ENCODE measurements at regions not wholly inside any gene's neighbourhood (a gene's known extent, or its start where the extent isn't known, plus 50 kb on each side); places are given as distances from the start of the nearest gene placed in this dataset.

- no peak overlapping the region for H3K4me3 Mint-ChIP-seq
- H3K4me1 Mint-ChIP-seq: peaks cover 21% of the 10 kb centered on the region
- no peak for DNase-seq (ENCODE audit: low spot score in 2 of 2, unreplicated experiment in 2 of 2)
- H3K9me3 Mint-ChIP-seq: peaks cover 14% of the 10 kb centered on the region
- TF ChIP-seq CTCF (IDR thresholded peaks at IDR 0.05; ENCODE audit: unreplicated experiment): no peak
- no peak overlapping the region for H3K27ac Mint-ChIP-seq
- no peaks in the 10 kb centered on the region for H3K27me3 Mint-ChIP-seq (ENCODE audit: low read depth)
- peaks cover 3% of the 10 kb centered on the region for H3K36me3 Mint-ChIP-seq
Observed at GRCh38 chr13:39282400-39282972, 244.2 kb downstream of the NHLRC3 start.

DNA sequence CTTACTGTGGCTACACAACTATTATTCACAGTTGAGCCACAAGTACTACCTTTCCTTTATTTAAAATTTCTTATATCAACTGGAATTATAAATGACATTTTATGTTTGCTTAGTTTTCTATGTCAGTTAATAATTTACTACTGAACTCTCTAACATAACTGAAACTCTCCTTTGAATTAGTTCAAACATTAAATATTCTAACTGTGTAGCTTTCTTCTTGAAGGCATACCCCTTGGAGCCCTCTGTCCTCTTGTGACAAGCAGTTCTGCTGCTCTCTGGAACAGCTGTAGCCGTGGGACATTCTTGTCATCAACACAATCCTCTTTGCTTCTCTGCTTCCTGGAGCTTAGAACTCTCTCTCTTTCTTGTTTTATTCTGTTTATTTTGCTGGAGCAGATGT lies 244.8 kb downstream of the NHLRC3 start:
- Mint-ChIP-seq H3K9me3 (peaks cover 17% of the 10 kb centered on the region), H3K27me3 (ENCODE audit: low read depth) (no peaks in the 10 kb centered on the region), H3K4me1 (peaks cover 21% of the 10 kb centered on the region), H3K36me3 (peaks cover 3% of the 10 kb centered on the region), H3K27ac (no peak overlapping the region), H3K4me3 (no peak overlapping the region)
- no peak for DNase-seq (ENCODE audit: low spot score in 2 of 2, unreplicated experiment in 2 of 2)
- no peak for TF ChIP-seq CTCF (IDR thresholded peaks at IDR 0.05; ENCODE audit: unreplicated experiment)

DNA sequence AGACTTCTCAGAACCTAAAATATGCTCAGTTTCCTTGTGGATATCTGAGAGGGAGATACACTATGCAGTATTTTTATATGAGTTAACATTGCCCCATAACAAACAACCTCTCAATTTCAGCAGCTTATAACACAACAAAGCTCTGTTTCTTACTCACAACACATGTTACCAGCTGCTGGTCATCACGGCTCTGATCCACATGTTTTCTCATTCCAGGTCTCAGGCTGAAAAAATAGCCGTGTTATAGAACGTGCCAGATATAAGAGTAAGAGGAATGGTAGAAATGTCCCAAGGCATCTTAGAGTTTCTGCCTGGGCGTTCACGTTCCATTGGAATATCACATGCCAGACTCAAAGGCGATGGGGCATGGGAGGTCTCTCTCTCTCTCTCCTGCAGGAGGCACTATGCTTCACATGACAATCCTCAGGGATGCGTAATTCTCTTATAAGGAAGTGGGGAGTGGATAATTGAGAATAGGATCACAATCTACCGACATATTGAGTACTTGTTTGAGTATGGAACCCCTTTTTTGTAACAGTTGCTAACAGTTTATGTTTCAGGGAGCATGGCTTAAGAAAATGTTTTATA lies 246.6 kb downstream of the NHLRC3 start:
- no peak for TF ChIP-seq CTCF (IDR thresholded peaks at IDR 0.05; ENCODE audit: unreplicated experiment)
- Mint-ChIP-seq H3K27me3 (ENCODE audit: low read depth) (no peaks in the 10 kb centered on the region), H3K4me1 (peaks cover 15% of the 10 kb centered on the region), H3K27ac (no peak overlapping the region), H3K9me3 (peaks cover 29% of the 10 kb centered on the region), H3K4me3 (no peak overlapping the region), H3K36me3 (peaks cover 3% of the 10 kb centered on the region)
- DNase-seq (ENCODE audit: low spot score in 2 of 2, unreplicated experiment in 2 of 2): no peak

Data from mesothelial cell of epicardium (in vitro differentiated cells).